MCF 10A (cell line): ENCODE measurements at regions not wholly inside any gene's neighbourhood (a gene's known extent, or its start where the extent isn't known, plus 50 kb on each side); places are given as distances from the start of the nearest gene placed in this dataset.

Experiments used
- BruUV-seq: library from RNA; stranded (reverse); fragments of 400-500 nt; replicated peaks from 2 replicates; lab custom pipeline; 2021; lab: Mats Ljungman, UMichigan
- CTCF ChIA-PET: fragments of 300-600 bp; sonication (Branson Sonifier 250); formaldehyde crosslinking; extraction: SDS; loops from one replicate; lab custom pipeline; 2021; ENCODE audit warnings: antibody characterized with exemption, inconsistent platforms; lab: Yijun Ruan, JAX
- POLR2A ChIA-PET: fragments of 300-600, 350-650 bp; sonication (Branson Sonifier 250); formaldehyde crosslinking; extraction: SDS; loops from one replicate; lab custom pipeline; 2020; ENCODE audit warnings: antibody characterized with exemption, inconsistent platforms; lab: Yijun Ruan, JAX
- DNase-seq: peaks from one replicate; pipeline ENCODE4 v3.0.0-alpha.2; 2018; ENCODE audit not compliant: unreplicated experiment
- H3K27ac Mint-ChIP-seq: one replicate; pipeline ENCODE4 v1.8.0; 2022; ENCODE audit warnings: mild to moderate bottlenecking, low read depth, mixed read lengths; ENCODE audit not compliant: unreplicated experiment
- H3K27me3 Mint-ChIP-seq: one replicate; pipeline ENCODE4 v1.8.0; 2022; ENCODE audit warnings: mixed read lengths; ENCODE audit not compliant: insufficient read depth, unreplicated experiment
- H3K36me3 Mint-ChIP-seq: one replicate; pipeline ENCODE4 v1.8.0; 2022; ENCODE audit warnings: mild to moderate bottlenecking, moderate library complexity, mixed read lengths; ENCODE audit not compliant: insufficient read depth, unreplicated experiment
- H3K4me1 Mint-ChIP-seq: one replicate; pipeline ENCODE4 v1.8.0; 2022; ENCODE audit warnings: mixed read lengths; ENCODE audit not compliant: insufficient read depth, unreplicated experiment
- H3K4me3 Mint-ChIP-seq: one replicate; pipeline ENCODE4 v1.8.0; 2022; ENCODE audit warnings: mild to moderate bottlenecking, moderate library complexity, mixed read lengths; ENCODE audit not compliant: unreplicated experiment
- H3K9me3 Mint-ChIP-seq: one replicate; pipeline ENCODE4 v1.8.0; 2022; ENCODE audit warnings: mixed read lengths; ENCODE audit not compliant: unreplicated experiment
- intact Hi-C: fragments of 100-400 bp; cut with micrococcal nuclease; formaldehyde crosslinking; loops from 2 replicates; pipeline ENCODE4 v1.14.1; 2022
- TF ChIP-seq, protein P1 (sequence below): fragments of 200-600 bp; IDR thresholded peaks from one replicate; pipeline ENCODE4 v1.8.0; 2022; ENCODE audit warnings: antibody characterized with exemption, mild to moderate bottlenecking; ENCODE audit not compliant: unreplicated experiment

DNA sequence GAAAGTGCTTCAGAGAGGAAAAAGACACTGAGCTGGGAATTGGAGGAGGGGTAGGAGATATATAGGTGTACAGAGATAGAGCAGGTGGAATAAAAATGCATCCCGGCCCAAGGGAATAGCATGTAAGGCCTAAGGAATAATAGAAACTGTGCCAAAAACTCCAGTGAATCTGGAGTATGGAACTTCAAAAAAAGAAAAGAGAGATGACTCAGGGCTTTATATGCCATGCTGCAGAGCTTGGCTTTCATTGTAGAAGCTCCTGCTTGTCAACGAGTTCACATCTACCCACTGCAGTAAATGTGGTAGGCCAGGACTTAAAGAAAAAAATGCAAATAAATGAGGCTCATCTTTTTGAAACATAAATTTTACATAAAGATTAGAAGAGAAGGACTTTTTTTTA lies 131.8 kb downstream of the MREG start:
- TF ChIP-seq, protein P1, sequence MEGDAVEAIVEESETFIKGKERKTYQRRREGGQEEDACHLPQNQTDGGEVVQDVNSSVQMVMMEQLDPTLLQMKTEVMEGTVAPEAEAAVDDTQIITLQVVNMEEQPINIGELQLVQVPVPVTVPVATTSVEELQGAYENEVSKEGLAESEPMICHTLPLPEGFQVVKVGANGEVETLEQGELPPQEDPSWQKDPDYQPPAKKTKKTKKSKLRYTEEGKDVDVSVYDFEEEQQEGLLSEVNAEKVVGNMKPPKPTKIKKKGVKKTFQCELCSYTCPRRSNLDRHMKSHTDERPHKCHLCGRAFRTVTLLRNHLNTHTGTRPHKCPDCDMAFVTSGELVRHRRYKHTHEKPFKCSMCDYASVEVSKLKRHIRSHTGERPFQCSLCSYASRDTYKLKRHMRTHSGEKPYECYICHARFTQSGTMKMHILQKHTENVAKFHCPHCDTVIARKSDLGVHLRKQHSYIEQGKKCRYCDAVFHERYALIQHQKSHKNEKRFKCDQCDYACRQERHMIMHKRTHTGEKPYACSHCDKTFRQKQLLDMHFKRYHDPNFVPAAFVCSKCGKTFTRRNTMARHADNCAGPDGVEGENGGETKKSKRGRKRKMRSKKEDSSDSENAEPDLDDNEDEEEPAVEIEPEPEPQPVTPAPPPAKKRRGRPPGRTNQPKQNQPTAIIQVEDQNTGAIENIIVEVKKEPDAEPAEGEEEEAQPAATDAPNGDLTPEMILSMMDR: no peak
- ChIA-PET CTCF (interaction anchor here (0.5 to 0.9 kb wide), 2 partner anchors 11 to 49 kb away, joined by 4 read pairs; no protein-coding TSS in a partner anchor), POLR2A (interaction anchor here (0.7 kb wide), 1 partner anchor 441 kb away, joined by 5 read pairs; no protein-coding TSS in a partner anchor)
- BruUV-seq: no TSS peak
- H3K36me3 Mint-ChIP-seq: no peaks in the 10 kb centered on the region
- no peak overlapping the region for H3K27ac Mint-ChIP-seq
- no peaks in the 10 kb centered on the region for H3K27me3 Mint-ChIP-seq
- H3K4me1 Mint-ChIP-seq: peaks cover 13% of the 10 kb centered on the region
- no peak overlapping the region for H3K4me3 Mint-ChIP-seq
- DNase-seq: no peak
- intact Hi-C loops: no loop called here
- H3K9me3 Mint-ChIP-seq: peaks cover 5% of the 10 kb centered on the region

DNA sequence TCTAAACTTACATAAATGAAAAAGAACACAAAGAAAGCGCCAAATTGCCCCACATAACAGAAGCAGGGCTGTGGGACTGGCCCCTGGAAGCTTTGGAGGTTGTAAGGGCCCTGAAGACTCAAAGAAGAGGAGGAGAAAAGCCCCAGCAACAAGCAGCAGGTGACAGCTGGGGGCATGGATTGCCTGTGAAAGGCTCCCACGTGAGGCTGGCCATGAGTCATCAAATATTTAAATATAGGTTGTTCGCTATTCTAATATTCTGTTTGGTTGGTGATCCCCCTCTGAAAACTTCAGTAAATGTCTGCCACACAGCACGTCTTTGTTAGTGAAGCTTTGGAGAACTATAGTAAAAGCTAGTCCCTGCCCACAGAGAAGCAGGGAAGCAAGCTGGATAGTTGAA lies 132.4 kb downstream of the MREG start:
- CTCF ChIA-PET: interaction anchor here (0.6 to 1.3 kb wide), 3 partner anchors 13 to 28 kb away, joined by 3 to 4 read pairs (median 3); no protein-coding TSS in a partner anchor
- POLR2A ChIA-PET: interaction anchor here (0.7 kb wide), 1 partner anchor 440 kb away, joined by 5 read pairs; no protein-coding TSS in a partner anchor
- no peak for DNase-seq
- Mint-ChIP-seq H3K27ac (no peak overlapping the region), H3K9me3 (peaks cover 5% of the 10 kb centered on the region), H3K4me3 (no peak overlapping the region), H3K4me1 (peaks cover 13% of the 10 kb centered on the region), H3K36me3 (no peaks in the 10 kb centered on the region), H3K27me3 (no peaks in the 10 kb centered on the region)
- no TSS peak for BruUV-seq
- TF ChIP-seq, protein P1: no peak
- intact Hi-C loops: no loop called here

DNA sequence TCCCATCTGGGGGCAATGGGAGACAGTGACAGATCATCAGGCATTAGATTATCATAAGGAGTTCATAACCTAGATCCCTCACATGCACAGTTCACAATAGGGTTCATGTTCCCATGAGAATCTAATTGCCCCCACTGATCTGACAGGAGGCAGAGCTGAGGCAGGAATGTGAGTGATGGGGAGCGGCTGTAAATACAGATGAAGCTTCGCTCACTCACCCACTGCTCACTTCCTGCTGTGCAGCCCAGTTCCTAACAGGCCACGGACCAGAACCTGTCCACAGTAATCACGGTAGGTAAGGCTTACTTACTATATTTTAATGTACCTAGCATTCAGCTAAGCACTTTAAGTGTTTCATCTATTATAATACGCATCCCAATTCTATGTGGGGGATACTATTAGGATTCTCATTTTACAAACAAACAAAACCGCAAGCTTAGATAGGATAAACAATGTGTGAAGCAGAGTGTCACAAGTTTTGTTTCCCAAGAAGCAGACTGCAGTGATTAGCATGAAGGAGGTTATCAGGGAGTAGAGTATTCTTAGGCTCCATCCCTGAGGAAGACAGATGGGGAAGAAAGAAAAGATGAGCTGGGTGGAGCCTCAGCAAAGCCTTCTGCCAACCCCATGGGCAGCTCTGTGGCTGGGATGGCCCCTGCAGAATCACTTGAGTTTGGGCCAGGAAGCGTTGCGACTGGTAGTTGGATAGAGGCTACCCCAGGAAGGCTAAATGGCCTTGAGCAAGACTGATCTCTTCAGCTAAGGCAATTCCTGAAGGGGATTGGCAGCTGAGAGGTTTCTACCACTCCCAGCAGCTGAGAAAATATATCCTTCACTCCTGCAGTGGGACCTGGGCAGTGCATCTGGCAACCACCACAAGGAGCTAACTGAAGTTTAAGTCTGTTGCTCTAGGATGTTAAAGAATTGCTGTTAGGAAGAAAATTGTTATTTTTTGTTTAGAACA lies 133.1 kb downstream of the MREG start:
- Mint-ChIP-seq H3K4me1 (peaks cover 13% of the 10 kb centered on the region), H3K27ac (no peak overlapping the region), H3K27me3 (no peaks in the 10 kb centered on the region), H3K4me3 (no peak overlapping the region), H3K36me3 (no peaks in the 10 kb centered on the region), H3K9me3 (peaks cover 5% of the 10 kb centered on the region)
- BruUV-seq: no TSS peak
- intact Hi-C loops: no loop called here
- POLR2A ChIA-PET: no interaction called here
- TF ChIP-seq, protein P1: no peak
- CTCF ChIA-PET: interaction anchor here (0.6 to 1.3 kb wide), 6 partner anchors 9 to 28 kb away, joined by 3 to 4 read pairs (median 3); no protein-coding TSS in a partner anchor
- no peak for DNase-seq

DNA sequence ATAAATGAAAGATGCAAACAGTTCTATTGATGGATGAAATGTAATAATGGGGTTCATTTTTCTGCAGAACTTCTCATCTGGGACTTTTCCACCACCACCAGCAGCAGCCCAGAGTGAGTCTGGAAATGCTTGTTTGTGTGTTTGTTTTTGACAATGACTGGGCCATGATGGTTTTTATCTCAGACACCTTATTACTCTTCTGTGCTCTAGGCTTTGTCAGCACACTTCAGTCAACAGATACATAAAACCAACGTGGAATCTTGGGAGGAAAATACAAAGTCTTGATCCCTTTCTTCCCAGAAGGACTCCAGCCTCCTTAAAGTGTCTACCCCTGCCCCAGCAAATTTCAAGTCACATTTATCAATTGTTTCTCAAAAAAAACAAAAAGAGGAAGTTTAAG lies 134.0 kb downstream of the MREG start:
- Mint-ChIP-seq H3K4me1 (peaks cover 13% of the 10 kb centered on the region), H3K27ac (no peak overlapping the region), H3K27me3 (no peaks in the 10 kb centered on the region), H3K36me3 (no peaks in the 10 kb centered on the region), H3K4me3 (no peak overlapping the region), H3K9me3 (peaks cover 5% of the 10 kb centered on the region)
- TF ChIP-seq, protein P1: no peak
- intact Hi-C loops: no loop called here
- CTCF ChIA-PET: interaction anchor here (0.8 to 1.1 kb wide), 2 partner anchors 8 to 23 kb away, joined by 3 to 4 read pairs; no protein-coding TSS in a partner anchor
- BruUV-seq: no TSS peak
- DNase-seq: no peak
- POLR2A ChIA-PET: no interaction called here
